ENCODE measurements at regions not wholly inside any gene's neighbourhood (a gene's known extent, or its start where the extent isn't known, plus 50 kb on each side); places are given as distances from the start of the nearest gene placed in this dataset.

- no peak overlapping the region for H3K9ac ChIP-seq (ENCODE audit: low read length)
- no peaks in the 10 kb centered on the region for H4K20me1 ChIP-seq (ENCODE audit: low read depth, low read length)
- H3K4me2 ChIP-seq (ENCODE audit: low read depth, low read length, poor library complexity, severe bottlenecking), result no peak overlapping the region
- no peaks in the 10 kb centered on the region for H3F3A ChIP-seq (ENCODE audit: insufficient read depth)
- no peak overlapping the region for H2AFZ ChIP-seq (ENCODE audit: low read depth, low read length, severe bottlenecking)
- H3K9me2 ChIP-seq (replicated peaks; ENCODE audit: insufficient read depth, low read length), result no peaks in the 10 kb centered on the region
- H3K4me3 ChIP-seq (ENCODE audit: insufficient read depth, low read length, poor library complexity, severe bottlenecking), result no peak overlapping the region
- H3K36me3 ChIP-seq (ENCODE audit: low read length), result no peaks in the 10 kb centered on the region
- no peaks in the 10 kb centered on the region for H3K27me3 ChIP-seq (ENCODE audit: low read length)
- H3K79me2 ChIP-seq (ENCODE audit: insufficient read depth, low read length), result no peaks in the 10 kb centered on the region
- TF ChIP-seq EZH2phosphoT487 (conservative IDR thresholded peaks at IDR 0.05; ENCODE audit: low read length), result no peak
- no peaks in the 10 kb centered on the region for H3K9me3 ChIP-seq (ENCODE audit: insufficient read depth, low read length)
- no peak overlapping the region for H3K27ac ChIP-seq (ENCODE audit: low read depth, low read length)
Observed at GRCh38 chr7:156024201-156024600, 211.9 kb upstream of the SHH start.

GRCh38 chr7:156022483-156023459 is 210.5 kb upstream of the SHH start:
- Histone ChIP-seq H3K27ac (ENCODE audit: low read depth, low read length) (no peak overlapping the region), H3K79me2 (ENCODE audit: insufficient read depth, low read length) (no peaks in the 10 kb centered on the region), H3K27me3 (ENCODE audit: low read length) (no peaks in the 10 kb centered on the region), H3F3A (ENCODE audit: insufficient read depth) (no peaks in the 10 kb centered on the region), H2AFZ (ENCODE audit: low read depth, low read length, severe bottlenecking) (no peak overlapping the region), H3K4me2 (ENCODE audit: low read depth, low read length, poor library complexity, severe bottlenecking) (no peak overlapping the region), H3K4me3 (ENCODE audit: insufficient read depth, low read length, poor library complexity, severe bottlenecking) (no peak overlapping the region), H3K9me2 (replicated peaks; ENCODE audit: insufficient read depth, low read length) (no peaks in the 10 kb centered on the region), H4K20me1 (ENCODE audit: low read depth, low read length) (no peaks in the 10 kb centered on the region), H3K9me3 (ENCODE audit: insufficient read depth, low read length) (no peaks in the 10 kb centered on the region), H3K36me3 (ENCODE audit: low read length) (no peaks in the 10 kb centered on the region), H3K9ac (ENCODE audit: low read length) (no peak overlapping the region)
- no peak for TF ChIP-seq CTCF (IDR thresholded peaks at IDR 0.05; ENCODE audit: insufficient read depth, low read length, poor library complexity, severe bottlenecking)
- TF ChIP-seq EZH2phosphoT487 (conservative IDR thresholded peaks at IDR 0.05; ENCODE audit: low read length), result no peak

GRCh38 chr7:156021471-156021870 is 209.2 kb upstream of the SHH start:
- Histone ChIP-seq H2AFZ (ENCODE audit: low read depth, low read length, severe bottlenecking) (no peak overlapping the region), H3K9ac (ENCODE audit: low read length) (no peak overlapping the region), H3K27me3 (ENCODE audit: low read length) (no peaks in the 10 kb centered on the region), H3K4me2 (ENCODE audit: low read depth, low read length, poor library complexity, severe bottlenecking) (no peak overlapping the region), H3K9me2 (replicated peaks; ENCODE audit: insufficient read depth, low read length) (no peaks in the 10 kb centered on the region), H3K79me2 (ENCODE audit: insufficient read depth, low read length) (no peaks in the 10 kb centered on the region), H4K20me1 (ENCODE audit: low read depth, low read length) (no peaks in the 10 kb centered on the region), H3K9me3 (ENCODE audit: insufficient read depth, low read length) (no peaks in the 10 kb centered on the region), H3K36me3 (ENCODE audit: low read length) (no peaks in the 10 kb centered on the region), H3K4me3 (ENCODE audit: insufficient read depth, low read length, poor library complexity, severe bottlenecking) (no peak overlapping the region), H3F3A (ENCODE audit: insufficient read depth) (no peaks in the 10 kb centered on the region), H3K27ac (ENCODE audit: low read depth, low read length) (no peak overlapping the region)
- TF ChIP-seq CTCF (IDR thresholded peaks at IDR 0.05; ENCODE audit: insufficient read depth, low read length, poor library complexity, severe bottlenecking), result no peak
- TF ChIP-seq EZH2phosphoT487 (conservative IDR thresholded peaks at IDR 0.05; ENCODE audit: low read length), result no peak

GRCh38 chr7:156020566-156020965 is 208.3 kb upstream of the SHH start:
- Histone ChIP-seq H3K9me3 (ENCODE audit: insufficient read depth, low read length) (no peaks in the 10 kb centered on the region), H3K9me2 (replicated peaks; ENCODE audit: insufficient read depth, low read length) (no peaks in the 10 kb centered on the region), H3K4me2 (ENCODE audit: low read depth, low read length, poor library complexity, severe bottlenecking) (no peak overlapping the region), H3F3A (ENCODE audit: insufficient read depth) (no peaks in the 10 kb centered on the region), H3K27ac (ENCODE audit: low read depth, low read length) (no peak overlapping the region), H3K27me3 (ENCODE audit: low read length) (no peaks in the 10 kb centered on the region), H4K20me1 (ENCODE audit: low read depth, low read length) (no peaks in the 10 kb centered on the region), H2AFZ (ENCODE audit: low read depth, low read length, severe bottlenecking) (no peak overlapping the region), H3K4me3 (ENCODE audit: insufficient read depth, low read length, poor library complexity, severe bottlenecking) (no peak overlapping the region), H3K9ac (ENCODE audit: low read length) (no peak overlapping the region), H3K79me2 (ENCODE audit: insufficient read depth, low read length) (no peaks in the 10 kb centered on the region), H3K36me3 (ENCODE audit: low read length) (no peaks in the 10 kb centered on the region)
- TF ChIP-seq EZH2phosphoT487 (conservative IDR thresholded peaks at IDR 0.05; ENCODE audit: low read length), result no peak
- no peak for TF ChIP-seq CTCF (IDR thresholded peaks at IDR 0.05; ENCODE audit: insufficient read depth, low read length, poor library complexity, severe bottlenecking)
